HG02970 (cell line): ENCODE measurements at regions not wholly inside any gene's neighbourhood (a gene's known extent, or its start where the extent isn't known, plus 50 kb on each side); places are given as distances from the start of the nearest gene placed in this dataset.
"Not testable (repeated sequence)": the region's sequence is repeated elsewhere in the genome, so short reads cannot be mapped to it uniquely, and the experiment has no call there.

Experiments used
- ATAC-seq: cut with Tn5 transposase; IDR thresholded peaks from one replicate; pipeline ENCODE4 v1.9.1; 2021; ENCODE audit warnings: mild to moderate bottlenecking, moderate library complexity, moderate number of reproducible peaks; ENCODE audit not compliant: unreplicated experiment, low FRiP score

DNA sequence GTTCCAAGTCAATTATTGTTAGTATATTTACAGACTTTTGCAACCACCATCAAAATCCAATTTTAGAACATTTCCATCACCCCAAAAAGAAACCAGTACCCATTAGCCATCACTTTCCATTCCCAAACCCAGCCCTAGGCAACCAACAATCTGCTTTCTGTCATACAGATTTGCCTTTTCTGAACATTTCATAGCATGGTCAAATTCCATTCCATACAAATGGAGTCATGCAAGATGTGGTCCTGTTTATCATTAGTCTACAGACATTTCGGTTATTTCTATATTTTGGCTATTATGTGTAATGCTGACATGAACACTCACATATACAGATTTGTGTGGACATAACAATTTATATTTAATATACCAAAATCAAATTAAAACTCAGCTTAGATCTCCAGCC lies 508.7 kb downstream of the ZNF674 start:
- no peak for ATAC-seq

DNA sequence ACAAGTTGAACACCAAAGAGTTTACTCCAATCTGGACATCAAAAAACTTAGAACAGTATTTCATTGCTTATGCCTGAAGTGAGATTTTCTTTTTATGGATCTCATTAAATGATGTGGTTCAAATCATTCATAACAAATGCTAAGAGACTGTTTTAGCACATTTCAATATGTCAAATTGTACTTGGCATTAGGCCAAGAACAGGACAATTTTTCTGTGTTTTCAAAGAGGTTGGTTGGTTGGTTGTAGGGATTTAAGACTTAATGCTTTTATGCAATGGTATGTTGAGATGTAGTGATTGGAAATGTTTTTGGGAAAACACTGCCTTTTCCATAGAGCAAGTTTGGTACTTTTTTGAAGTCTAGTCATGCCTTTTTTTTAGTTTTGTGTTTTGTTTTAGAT lies 510.4 kb downstream of the ZNF674 start:
- ATAC-seq: no peak

DNA sequence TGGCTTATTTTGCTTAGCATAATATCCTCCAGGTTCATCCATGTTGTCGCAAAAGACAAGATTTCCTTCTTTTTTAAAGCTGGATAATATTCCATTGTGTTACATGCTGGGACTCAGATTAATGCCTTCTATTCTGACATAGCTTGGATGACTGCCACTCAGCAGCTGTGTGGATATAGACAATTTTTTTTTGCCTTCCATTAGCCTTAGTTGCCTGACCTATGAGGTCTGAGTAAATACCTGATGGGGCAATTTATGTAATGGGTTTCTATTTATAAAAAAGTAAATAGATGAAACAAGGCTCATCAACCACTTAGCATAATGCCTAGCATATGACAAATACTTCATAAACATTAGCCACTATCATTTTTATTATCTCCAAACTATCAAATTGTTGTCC lies 515.4 kb downstream of the ZNF674 start:
- no peak for ATAC-seq

DNA sequence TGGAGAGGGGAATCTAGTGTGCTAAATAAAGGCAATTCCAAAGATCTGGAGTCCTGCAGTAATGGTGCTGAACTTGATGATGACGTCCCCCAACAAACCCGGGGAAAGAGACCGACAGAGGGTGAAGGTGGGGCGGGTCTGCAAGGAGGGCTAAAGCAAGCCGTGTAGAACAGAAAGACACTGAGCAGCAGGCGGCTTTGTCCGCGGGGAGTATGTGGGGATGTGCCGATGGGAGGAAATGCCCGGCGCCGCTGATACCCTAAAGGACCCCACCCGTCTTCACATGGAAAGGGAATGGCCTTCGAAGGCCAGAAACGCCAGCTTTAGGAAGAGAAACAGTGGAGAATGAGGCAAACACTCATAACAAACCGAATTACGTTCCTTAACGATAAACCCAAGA lies 528.9 kb downstream of the ZNF674 start:
- ATAC-seq: no peak

- ATAC-seq: no peak
Measured at GRCh38 chrX:46015653-46016052, 529.6 kb downstream of the ZNF674 start.

GRCh38 chrX:45992402-45993123 lies 552.7 kb downstream of the ZNF674 start:
- no peak for ATAC-seq

DNA sequence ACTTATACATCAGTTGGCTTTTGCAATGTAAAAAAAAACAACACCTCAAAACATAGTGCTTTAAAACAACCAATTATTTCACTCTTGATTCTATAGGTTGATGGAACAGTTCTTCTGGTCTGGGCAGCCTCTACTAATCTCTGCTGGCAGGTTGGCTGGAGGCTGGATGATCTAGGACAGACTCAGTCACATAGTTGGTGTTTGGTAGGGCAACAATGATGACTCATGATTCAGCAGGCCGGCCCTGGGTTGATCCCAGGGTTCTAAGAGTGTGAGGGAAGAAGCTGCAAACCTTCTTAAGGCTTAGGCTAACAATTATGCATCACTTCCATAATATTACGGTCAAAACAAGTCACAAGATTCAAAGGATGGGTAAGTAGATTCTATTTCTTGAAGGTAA lies 558.2 kb downstream of the ZNF674 start:
- no peak for ATAC-seq

GRCh38 chrX:45986081-45986480 lies 559.1 kb downstream of the ZNF674 start:
- no peak for ATAC-seq

- ATAC-seq: not testable (repeated sequence)
Measured at GRCh38 chrX:45982958-45983727, 562.1 kb downstream of the ZNF674 start.

- ATAC-seq: no peak
Measured at GRCh38 chrX:45980726-45981125, 564.5 kb downstream of the ZNF674 start.

- no peak for ATAC-seq
Measured at GRCh38 chrX:45975633-45976032, 569.6 kb downstream of the ZNF674 start.

DNA sequence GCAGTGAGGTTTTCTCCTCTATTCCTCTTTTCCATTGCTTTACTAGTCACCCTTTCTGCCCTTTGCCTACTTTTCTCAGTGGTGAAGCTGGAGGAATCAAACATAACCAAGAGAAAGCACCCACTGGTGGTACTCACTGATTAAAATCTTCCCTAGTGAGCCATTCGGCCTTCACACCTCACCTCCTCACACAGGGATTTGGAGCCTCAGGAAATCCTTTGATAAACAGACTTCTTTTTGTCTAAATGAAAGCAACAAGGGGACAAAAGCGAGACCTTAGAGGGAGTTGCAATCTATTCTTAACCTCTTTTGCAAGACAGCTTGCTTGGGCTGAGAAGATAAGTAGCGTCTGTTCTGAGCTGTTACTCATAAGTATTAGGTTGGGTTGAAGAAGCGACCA lies 572.6 kb downstream of the ZNF674 start:
- ATAC-seq: no peak

DNA sequence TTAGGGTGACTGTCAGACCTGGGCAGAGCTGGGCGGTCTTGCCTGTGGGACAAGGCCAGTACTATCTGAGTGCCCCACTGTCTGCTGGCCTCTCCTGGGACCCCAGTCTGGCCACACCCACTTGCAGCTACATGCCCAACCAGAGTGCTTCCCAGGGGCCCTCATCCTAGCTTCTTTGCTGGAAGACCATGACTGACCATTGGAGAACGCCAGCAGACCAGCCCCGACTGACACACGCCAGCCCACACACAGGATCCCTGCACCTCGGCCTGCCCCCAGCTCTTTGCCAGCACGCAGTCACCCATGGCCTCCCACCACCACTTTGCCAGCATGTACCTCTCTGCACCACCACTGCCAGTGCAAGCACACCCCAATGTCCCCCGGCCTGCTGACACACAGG lies 585.7 kb downstream of the ZNF674 start:
- ATAC-seq: no peak

GRCh38 chrX:45956191-45956870 lies 588.9 kb downstream of the ZNF674 start:
- no peak for ATAC-seq

GRCh38 chrX:45955661-45956060 lies 589.6 kb downstream of the ZNF674 start:
- no peak for ATAC-seq

DNA sequence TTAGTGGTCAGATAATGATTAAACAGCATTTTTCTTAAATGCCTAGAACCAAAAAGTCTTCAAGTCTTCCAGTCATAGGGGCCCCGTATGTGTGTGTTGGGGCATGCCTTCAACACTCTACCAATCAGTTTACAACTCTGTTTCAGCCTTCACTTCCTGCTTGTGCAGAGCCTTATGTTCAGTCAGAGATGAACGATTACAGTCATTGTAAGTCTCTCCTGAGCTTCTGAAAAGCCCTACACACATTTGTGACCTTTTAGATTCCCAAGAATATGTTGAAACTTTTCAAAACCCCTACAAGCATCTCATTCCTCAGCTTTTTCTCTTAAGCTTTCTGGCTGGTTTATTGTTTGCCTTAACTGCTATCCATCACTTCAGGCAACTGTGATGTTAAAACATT lies 591.2 kb downstream of the ZNF674 start:
- no peak for ATAC-seq

- ATAC-seq: no peak
Measured at GRCh38 chrX:45952030-45952429, 593.2 kb downstream of the ZNF674 start.

DNA sequence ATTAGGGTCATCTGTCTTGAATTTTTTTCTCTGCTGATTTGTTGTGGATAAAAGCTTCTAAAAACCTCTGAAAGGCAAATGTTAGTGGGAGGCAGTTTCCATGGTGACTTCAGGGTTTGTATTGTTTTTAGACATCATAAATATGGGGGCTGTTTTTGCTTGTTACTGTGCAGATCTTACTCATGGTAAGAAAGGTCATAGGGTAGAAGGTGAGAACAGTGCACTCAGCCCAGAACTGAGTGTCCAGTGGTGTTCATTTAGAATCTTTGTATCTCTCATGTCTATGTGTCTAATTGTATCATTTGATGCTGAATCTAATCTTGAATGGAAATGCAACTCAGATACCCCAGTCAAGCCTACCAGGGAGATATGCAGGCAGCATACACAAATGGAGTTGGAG lies 609.8 kb downstream of the ZNF674 start:
- ATAC-seq: no peak

- ATAC-seq: no peak
Measured at GRCh38 chrX:45912316-45912715, 632.9 kb downstream of the ZNF674 start.

DNA sequence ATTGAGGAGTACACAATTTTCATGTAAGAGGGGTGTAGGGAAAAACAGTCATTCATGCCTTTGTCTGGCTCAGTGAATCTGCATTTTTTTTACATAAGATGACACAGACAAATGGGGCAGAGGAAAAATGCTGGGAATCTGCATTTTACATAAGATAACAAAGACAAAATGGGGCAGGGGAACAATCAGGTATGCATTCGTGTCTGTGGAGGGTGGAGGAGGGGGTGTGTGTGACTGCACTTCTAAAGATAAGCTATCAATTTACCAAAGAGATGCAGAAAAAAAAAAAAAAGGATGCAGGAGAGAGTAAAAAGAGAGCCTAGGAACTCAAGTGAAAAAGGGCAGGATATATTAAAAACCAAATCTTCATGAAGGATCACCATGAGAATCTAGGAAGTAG lies 637.4 kb downstream of the ZNF674 start:
- no peak for ATAC-seq

DNA sequence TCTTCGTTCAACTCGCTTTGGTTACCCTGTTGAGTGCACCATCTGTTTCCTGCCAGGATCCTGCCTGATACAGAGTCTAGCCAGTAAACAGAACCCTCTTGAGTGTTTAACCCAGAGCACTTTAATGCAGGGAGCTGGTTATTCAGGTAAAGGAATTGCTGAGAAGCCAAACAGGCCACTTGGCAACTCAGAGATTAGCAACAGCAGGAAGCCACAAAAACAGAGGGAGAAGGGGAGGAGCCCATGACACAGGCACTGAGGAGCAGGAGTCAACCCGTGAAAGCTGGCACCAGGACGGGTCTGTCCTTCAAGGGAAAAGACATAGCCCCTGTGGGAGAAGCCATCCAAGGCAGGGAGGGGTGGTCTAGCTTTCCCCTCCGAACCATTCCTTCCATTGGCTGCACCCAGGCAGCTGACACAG lies 641.4 kb downstream of the ZNF674 start:
- ATAC-seq: no peak
